ENCODE measurements at regions not wholly inside any gene's neighbourhood (a gene's known extent, or its start where the extent isn't known, plus 50 kb on each side); places are given as distances from the start of the nearest gene placed in this dataset.

DNA sequence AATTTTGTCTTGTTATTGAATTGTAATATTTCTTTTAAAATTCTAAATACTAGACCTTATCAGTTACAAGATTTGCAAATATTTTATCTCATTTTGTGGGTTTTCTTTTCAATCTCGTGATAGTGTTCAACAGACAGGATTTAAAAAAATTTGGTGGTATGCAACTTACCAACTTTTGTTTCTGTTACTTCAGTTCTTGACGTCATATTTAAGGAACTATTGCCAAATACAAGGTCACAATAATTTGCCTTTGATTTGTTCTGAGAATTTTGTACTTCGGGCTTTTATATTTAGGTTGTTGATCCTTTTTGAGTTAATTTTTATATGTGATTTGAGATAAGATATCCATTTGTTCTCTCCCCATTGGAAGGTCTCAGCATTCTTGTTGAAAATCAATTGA is 876.6 kb downstream of the DCDC2C start:
- DNase-seq (ENCODE audit: low spot score): no peak

DNA sequence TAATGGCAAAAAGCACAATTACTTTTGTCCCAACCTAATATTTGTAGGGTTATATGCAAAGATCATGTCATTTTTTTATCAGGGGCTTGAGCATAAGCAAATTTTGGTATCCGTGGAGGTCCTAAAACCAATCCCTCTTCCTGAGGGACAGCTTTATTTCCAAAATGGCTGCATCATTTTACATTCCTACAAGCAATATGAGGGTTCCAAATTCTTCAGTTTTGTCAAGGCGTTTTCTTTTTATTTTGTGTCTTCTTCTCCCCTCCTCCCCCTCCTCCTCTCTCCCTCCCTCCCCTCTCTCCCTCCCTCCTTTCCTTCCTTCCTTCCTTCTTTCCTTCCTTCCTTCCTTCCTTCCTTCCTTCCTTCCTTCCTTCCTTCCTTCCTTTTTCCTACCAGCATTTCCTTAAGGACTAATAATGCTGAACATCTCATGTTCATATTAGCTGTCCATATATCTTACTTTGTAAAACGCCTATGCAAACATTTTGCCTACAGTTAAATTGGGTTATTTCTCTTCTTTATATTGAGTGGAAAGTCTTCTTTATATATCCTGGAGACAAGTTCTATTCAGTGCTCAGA is 881.8 kb downstream of the DCDC2C start:
- DNase-seq (ENCODE audit: low spot score): no peak

DNA sequence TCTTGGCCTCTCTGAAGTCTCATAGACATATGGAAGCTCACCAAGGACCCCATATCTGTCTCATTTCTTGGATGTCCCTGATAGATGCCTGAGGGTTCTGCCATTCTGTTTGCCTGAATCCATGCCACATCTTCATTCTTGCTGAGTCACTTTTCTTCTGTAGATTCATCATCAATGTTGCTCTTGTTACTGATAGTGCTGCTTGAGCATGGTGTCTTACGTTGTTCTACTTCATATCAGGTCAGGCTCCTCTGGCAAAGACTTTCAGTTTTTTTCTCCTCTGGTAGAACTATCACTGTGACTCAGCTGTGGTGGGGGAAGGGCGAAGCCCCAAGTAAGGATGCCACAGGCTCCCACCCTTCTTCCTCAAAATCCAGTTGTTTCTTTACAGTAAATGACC is 885.2 kb downstream of the DCDC2C start:
- DNase-seq (ENCODE audit: low spot score): no peak

DNA sequence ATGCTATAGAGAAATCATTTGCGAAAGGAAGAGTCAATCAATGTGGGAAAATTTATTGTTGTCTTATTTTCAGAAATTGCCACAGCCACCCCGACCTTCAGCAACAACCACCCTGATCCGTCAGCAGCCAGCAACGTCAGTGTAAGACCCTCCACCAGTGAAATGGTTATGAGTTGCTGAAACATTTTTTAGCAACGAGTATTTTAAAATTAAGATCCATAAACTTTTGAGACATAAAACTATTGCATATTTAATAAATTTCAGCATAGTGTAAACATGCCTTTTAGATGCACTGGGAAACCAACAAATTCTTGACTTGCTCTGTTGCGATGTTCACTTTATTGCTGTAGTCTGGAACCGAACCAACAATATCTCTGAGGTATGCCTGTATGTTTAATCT is 887.9 kb downstream of the DCDC2C start:
- DNase-seq (ENCODE audit: low spot score): no peak

DNA sequence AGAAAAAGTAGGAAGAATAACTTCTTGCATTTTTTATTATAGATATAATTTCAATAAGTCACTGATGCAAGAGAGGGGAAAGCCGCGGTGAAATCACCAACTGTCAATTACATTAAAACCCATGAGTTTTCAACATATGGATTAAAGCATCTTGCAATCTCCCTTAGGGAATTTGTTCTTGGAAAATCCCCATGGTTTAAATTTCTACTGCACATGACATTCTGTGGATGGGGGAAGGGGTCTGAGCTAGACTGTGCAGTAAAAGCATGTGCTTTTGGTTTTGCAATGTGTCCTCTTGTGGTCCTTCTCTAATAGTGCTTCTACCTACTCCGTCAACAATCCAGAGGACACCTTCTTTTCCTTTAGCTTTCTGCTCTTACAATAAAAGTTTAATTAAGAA is 894.0 kb downstream of the DCDC2C start:
- DNase-seq (ENCODE audit: low spot score): no peak

DNA sequence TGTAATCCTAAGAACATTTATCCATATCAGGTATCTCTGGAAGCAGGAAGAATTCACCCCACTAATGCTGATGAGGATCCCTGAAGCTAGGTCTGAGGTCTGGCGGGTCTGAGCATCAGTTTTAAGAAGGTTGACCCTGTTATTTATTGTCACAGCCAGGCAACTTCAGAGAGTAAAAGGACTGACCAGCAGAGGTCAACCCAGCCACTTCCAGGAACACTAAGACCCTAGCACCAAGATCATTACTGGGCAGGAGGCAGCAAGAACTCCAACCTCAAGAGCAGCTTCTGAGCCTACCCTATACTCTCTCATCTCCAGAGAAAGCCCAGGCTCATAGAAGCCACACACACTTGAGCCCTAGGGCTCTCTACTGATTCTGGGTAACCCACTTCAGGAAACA is 901.4 kb downstream of the DCDC2C start:
- no peak for DNase-seq (ENCODE audit: low spot score)

DNA sequence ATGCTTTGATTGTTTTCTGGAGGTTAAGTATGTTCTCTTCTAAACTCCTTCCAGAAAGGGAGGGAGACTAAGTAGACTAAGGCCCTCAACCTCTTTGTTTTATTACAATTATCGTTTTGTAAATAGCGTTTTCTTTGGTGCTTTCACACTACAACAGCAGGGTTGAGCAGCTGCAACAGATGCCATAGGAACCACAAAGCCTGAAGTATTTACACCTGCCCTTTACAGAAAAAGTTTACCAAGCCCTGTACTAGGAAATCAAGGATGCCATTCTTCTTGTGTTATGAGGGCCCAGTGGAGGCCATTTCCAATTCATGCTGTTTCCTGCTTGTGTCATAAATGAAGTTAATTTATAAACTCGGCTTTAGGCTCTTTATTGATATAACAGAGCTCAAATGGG is 914.8 kb downstream of the DCDC2C start:
- no peak for DNase-seq (ENCODE audit: low spot score)

DNA sequence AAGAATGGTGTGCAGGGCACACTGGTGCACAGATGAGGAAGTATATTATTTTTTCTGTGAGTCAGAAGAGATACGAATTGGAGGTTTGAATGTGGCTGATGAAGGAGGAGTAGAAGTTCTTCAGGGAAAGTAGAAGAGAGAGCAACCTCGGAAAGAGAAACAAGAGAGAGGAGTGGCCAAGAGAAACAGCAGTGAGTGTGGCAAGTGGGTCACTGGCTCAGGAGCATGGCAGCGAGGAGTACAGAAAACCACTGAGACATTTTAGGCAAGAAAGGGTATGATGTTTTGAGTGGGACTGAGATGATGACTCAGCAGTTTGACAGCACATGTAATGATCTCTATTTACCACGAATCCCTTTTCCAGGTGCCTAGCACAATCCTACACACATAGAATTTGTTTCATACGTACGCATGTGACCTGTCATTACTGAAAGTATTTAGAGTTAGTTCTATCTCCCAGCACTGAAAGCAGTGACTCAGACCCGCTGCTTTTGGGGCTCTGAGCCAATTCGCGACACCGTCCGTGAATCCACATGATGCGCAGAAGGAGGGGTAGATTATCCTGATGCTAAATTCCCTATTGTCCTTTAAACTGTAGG is 915.4 kb downstream of the DCDC2C start:
- DNase-seq (ENCODE audit: low spot score): no peak

DNA sequence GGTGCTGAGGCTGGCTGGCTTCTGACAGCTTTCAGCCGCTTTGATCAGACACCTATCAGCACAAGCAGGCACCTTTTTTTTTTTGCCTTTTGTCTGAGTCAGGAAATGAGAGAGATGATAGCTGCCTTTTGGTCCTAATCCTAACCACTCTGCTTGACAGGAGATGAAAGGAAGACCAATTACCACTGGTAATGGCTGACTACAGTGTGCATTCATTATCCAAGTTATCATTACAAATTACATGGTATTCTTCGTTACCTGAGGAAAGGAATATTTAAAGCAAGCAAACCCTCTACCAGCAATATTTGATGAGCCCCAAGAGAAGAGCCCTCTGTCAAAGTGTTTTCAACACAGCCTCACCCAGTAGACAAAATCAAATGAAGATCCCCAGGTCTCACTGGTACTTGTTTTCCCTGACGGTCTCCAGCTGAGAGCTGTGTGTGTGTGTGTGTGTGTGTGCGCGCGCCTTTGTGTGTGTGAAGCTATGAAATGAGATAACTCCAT is 925.7 kb downstream of the DCDC2C start:
- DNase-seq (ENCODE audit: low spot score): no peak

DNA sequence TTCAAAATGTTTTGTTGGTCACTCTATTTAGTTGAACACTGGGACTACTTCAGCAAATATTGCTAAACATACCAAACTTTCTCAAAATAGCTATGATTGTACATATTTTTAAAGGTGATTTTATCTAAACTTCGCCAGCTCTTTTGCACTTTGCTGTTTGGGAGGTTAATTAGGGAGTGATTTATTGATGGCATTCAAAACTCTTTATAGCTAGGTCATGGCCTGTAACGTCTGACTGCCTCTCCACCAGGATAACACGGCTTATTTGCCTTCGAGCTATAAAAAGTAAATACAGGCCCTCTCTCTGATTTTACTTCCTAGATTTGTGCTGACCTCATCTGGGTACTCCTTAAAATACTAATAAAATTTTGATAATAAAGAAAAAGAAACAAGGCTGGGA is 931.9 kb downstream of the DCDC2C start:
- DNase-seq (ENCODE audit: low spot score): no peak

DNA sequence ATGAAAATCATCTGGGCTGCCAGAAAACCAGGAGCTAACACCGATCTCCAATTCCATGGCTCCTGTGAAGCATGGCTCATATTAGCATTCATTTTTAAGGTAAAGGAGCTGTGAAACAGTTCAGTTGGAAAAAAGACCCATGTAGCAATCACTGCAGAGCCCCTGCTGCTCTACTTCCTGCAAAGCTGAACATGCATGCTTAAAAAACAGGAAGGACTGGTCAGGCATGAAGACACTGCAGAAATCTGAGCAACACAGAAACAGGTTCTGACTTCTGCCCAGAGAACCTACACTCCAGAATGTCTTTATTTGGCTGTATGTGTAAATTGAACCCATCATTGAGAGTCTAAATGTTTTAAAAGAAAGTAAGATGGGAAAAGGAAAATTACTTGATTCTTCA is 950.6 kb downstream of the DCDC2C start:
- no peak for DNase-seq (ENCODE audit: low spot score)

DNA sequence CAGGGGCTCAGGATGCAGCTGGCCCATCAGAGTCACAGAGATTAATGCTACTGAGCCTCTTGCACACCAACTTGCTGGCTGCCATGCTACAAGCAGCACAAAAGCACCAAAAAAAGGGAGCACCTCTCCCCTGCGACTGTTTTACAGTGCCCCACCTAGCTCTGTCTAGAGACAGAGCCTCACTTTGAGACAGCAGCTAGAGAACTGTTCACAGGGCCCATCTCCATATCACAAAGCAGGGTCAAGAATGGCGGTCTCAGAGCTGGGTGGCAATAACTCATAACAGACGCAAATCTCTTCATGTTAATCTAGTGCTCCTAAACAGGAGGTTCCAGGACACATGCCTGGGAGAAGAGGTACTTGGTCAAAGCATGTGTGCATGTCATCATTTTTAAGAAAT is 953.0 kb downstream of the DCDC2C start:
- DNase-seq (ENCODE audit: low spot score): no peak

DNA sequence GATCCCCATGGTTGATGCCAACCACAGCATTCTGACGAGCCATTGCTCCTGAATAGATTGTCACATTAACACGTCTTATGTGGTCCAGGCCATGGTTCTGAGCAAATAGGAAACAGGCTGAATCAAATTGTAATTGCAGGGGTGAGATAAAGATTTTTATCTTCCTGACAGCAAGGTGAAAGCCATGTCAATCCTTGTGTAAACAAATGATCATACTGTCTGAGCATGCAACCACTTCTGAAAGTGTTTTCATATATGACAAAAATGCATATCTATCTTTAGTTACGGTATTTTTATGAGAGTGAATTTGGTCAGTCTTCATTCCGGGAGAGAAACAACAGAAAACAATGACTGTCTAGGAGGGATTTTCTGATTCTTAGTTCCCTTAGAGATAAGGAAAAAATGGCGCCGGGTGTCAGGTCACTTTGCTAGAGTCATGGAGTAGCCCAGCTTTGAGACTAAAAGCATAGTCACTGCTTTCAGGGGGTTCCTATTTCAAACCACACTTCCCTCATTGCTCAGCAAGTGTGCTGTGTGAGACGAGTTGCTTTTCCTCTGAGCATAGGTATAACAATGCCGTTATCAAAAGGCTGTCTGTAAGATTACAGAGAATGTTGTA is 958.9 kb downstream of the DCDC2C start:
- DNase-seq (ENCODE audit: low spot score): no peak

DNA sequence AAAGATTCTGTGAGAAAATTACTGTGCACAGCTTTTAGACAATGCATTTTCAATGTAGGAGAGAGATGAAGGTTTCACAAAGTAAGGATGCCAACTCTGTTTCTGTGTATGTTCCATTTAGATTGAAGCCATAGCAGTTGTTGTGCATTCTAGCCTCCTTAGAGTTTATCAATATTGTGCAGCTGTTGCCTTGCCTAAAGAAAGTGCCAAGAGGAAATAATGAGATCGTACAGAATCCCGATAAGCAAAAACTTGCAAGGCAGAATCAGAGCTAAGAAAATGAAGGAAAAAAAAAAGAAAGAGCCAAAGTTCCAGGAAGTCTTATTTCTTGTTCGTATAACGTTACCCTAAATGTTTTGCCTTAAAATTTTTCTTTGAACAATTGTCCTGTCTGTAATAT is 965.0 kb downstream of the DCDC2C start:
- no peak for DNase-seq (ENCODE audit: low spot score)

DNA sequence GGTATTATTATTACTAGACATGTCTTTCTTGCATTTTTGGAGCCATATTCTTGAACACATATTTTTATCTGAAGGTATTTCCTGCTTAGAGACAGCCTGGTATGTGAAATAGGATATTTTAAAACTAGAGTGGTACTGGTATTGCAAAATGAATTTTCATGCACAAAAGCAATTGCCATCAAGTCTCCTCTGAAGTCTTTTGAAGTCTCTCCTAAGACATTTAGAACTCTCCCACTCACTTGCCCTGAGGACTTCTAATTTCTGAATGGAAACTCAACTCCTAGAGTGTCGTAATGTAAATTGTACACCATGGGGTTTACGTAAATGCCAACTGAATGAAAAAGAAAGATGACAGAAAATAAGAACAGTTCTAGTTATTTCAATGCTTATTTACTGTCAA is 967.0 kb downstream of the DCDC2C start:
- no peak for DNase-seq (ENCODE audit: low spot score)

DNA sequence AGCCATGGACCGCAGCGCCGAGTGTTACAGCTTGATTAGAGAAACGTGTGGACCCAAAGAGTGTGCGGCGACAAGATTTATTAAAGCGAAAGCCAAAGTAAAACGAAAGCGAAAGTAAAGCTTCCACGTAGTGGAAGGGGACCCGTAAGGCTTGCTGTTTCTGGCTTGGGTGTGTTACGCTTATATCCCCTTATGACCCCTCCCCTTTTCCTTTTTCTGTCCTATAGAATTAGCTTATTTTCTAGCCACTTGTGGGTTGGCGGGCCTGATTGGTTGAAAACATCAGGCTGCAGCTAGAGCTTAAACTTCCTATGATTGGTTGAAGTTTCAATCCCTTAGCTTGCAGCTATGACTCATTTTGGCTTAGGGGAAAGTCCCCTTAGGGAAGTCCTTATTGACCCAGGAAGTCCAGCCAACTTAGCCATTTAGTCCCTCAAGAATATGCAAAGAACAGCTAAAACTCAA is 969.7 kb downstream of the DCDC2C start:
- DNase-seq (ENCODE audit: low spot score): no peak

DNA sequence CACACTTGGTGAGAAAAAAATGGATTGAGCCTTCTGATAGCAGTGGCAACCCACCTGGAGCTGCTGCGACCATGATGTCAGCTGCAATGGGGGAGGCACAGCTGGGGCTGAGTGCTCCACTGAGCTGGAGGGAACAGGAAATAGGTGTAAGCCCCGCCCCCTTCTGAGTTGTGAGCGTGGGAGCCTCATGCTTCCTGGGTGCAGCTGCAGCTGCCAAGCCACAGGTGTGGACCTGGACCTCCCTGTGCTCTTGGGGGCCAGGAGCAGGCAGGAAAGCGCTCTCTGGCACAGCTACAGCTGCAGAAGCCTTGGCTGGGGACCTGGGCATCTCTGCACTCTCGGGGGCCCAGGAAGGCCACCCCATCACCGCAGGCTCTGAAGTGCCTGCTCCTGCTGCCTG is 970.6 kb downstream of the DCDC2C start:
- DNase-seq (ENCODE audit: low spot score): no peak

DNA sequence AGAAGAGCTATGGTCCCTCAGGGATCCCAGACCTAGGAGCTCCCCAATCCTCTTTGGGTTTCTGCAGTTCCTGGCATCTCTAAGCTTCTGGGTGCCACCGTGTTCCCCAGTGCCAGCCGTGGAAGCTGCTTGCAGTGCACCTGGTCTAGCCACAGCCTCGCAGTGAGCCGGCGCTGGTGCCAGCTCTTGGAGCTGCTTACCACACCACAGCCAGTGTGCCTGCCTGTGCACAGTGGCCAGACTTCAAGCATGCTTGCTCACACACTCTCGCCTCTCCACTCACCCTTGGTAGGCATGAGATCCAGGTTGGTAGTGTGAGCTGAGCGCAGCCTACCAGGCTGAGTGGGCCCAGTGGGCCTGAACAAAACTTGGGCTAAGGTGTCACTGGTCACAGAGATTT is 971.9 kb downstream of the DCDC2C start:
- no peak for DNase-seq (ENCODE audit: low spot score)

DNA sequence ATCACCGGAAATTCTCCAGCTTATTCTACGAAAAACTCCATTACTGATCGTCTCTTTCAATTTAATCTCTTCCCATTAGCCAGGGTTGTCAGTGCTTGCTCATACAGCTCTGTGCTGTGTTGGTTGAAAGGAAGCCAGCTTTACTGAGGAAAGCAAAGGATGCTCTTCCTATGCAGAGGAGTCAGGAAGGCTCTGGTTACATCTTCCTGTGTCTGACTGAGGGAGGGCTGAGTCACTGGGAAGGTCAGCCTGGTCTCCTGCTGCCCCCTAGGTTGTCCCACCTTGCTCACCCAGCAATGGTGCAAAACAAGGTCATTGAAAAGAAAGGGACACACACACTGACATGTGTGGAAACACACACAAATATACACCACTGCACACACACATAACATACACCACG is 975.6 kb downstream of the DCDC2C start:
- DNase-seq (ENCODE audit: low spot score): no peak

DNA sequence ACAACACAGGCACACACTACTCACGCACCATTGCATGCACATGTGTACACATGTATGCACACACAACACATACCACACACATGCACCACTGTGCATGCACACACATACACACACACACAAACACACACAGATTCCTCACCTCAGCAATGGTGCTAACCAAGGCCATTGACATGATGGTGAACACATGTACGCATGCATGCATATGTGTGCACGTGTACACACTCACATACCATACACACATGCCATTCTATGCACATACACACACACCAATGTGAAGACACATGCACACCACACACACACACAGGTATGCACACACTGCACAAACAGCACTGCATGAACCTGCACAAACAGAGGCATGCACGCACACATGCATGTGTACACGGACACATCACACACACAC is 976.0 kb downstream of the DCDC2C start:
- no peak for DNase-seq (ENCODE audit: low spot score)

DNA sequence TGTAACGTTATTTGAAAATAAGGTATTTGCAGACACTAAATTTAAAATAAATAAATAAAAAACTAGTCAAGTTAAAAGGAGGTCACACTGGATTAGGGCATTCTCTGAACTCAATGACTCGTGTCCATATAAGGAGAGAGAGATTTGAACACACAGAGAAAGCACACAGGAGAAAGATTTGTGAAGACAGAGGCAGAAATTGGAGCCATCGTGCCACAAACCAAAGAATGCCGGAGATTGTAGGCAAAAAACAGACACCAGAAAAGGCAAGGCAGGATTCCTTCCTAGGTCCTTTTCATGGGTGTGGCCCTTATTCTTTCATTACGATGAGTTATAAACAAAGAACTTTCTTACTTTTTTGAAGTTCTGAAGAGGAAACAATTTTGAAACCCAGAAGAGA is 981.5 kb downstream of the DCDC2C start:
- no peak for DNase-seq (ENCODE audit: low spot score)

DNA sequence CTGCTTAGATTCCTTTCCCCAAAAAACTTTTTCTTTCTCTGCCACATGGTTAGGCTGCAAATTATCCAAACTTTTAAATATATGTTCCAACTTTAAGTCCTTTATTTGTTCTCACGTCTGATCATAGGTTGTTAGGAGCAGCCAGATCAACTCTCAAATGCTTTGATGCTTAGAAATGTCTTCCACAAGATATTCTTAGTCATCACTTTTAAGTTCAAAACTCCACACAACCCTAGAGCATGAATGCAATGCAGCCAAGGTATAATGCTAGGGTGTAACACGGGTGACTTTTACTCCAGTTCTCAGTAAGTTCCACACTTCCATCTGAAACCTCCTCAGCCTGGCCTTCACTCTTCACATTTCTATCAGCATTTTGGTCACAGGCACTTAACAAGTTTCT is 987.5 kb downstream of the DCDC2C start:
- no peak for DNase-seq (ENCODE audit: low spot score)

DNA sequence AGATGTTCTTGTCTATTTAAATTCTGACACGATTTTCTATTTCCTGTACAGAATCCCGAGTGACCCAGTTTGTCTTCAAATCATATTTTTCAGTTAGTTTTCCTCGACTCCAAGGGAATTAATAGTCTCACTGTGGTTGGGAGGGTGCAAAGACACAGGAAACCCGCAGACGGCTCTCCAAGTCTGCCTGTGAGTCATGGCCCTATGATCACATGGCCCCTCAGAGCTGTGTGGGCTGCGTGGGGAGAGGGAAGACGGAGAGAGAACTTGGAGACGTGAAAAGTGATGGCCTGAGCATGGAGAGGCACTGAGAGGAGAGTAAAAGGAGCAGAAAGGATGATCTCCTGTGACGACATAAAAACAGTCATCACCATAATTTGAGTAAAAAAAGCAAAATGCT is 989.9 kb downstream of the DCDC2C start:
- DNase-seq (ENCODE audit: low spot score): no peak
